ENCODE measurements at regions not wholly inside any gene's neighbourhood (a gene's known extent, or its start where the extent isn't known, plus 50 kb on each side); places are given as distances from the start of the nearest gene placed in this dataset.

- no peak for DNase-seq
Observed at GRCh38 chr11:91755526-91755925, 469.1 kb upstream of the FAT3 start.

- no peak for DNase-seq
Observed at GRCh38 chr11:91749251-91749650, 475.4 kb upstream of the FAT3 start.

- DNase-seq = no peak
Observed at GRCh38 chr11:91742155-91742554, 482.5 kb upstream of the FAT3 start.

- no peak for DNase-seq
Observed at GRCh38 chr11:91731051-91731450, 493.6 kb upstream of the FAT3 start.

- no peak for DNase-seq
Observed at GRCh38 chr11:91730620-91731019, 494.0 kb upstream of the FAT3 start.

- DNase-seq = no peak
Observed at GRCh38 chr11:91730057-91730456, 494.6 kb upstream of the FAT3 start.

- no peak for DNase-seq
Observed at GRCh38 chr11:91717169-91717568, 507.4 kb upstream of the FAT3 start.

DNA sequence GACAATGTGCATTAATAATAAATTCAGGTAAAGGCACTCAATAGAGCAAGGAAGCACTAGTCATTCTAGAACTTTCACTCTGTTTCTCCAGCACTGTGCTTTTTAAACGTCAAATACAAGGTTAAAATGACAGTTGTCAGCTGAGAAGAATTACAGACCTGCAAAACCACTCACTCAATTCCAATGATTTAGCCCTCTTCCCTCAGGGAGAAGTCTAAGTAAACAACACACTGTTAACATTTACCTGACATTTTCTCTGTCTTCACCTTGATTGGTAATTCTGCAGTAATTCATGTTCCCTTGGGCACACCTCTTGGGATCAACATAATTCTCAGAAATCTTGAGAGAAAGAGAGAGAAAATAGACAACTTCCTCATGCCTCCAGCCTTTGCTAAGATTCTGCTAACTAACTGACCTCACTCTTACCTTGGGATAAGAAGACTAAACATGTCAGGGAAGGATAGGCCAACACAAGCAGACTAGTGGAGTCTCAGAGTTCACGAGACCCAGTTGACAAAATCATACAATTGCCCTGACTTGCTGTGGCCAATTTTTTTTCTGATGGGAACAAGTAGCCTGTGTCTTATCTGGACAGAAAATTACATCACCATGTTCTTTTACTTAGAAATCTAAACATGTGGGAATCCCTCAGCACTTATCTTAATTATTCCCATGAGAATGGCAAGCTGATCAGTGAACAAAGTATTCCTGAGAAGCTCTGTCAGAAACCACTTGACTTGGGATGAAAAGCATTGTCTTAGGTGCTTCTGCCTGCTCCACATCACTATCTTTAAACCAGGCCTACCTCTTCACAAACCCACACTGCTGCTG, 516.8 kb upstream of the FAT3 start:
- no peak for DNase-seq

DNA sequence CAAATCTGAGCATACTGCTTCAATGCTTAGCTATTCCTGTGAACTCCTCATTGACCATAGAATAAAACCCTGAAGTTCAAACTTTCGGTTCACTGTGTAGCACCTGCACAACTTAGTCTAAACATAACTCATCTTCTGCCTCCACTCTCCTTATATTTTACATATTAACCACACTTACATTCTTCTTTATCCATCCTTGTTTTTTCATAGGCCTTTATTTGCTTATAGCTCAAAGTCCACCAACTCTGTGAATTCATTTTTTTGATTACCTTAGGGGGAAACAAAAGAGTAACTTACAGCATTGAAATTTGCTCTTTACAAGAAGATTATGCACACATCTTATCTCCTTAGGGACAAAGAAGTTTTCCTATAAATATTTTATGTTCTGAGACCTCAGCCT, 521.6 kb upstream of the FAT3 start:
- no peak for DNase-seq

DNA sequence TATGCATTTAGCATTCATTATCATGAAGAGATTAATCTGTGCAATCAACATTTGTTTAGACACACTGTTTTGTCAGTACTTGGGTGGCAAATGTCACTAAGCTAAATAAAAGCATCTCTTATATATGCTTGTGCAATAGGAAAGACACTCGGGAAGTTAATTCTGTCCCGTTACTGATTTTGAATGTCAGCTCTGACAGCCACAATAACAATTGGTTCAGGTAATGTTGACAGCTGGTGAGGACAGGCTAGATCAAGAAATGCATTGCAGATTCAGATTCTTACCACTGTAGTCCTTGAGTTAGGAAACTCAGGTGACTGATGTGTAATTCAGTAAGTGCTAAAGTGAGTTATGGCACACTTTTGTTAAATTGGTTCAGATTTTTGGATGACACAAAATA, 523.8 kb upstream of the FAT3 start:
- DNase-seq = no peak

DNA sequence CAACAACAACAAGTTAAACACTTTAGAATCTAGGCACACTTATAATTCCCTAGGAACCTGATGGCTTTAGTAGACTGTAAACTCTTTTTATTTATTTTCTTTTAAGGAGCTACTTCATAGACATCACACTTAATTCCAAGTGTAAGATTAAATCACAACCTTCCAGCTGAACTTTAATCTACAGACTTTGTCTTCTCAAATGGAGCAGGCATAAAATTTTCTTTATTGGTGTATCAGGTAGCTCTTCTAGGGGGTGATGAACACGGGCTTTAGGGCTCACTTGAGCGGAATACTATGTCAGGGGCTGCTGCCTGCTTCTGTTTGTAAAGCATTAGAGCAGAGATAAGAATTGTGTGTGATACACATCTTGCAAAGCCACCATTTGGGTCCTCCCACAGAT, 525.8 kb upstream of the FAT3 start:
- no peak for DNase-seq

- DNase-seq = no peak
Observed at GRCh38 chr11:91694331-91694730, 530.3 kb upstream of the FAT3 start.

DNA sequence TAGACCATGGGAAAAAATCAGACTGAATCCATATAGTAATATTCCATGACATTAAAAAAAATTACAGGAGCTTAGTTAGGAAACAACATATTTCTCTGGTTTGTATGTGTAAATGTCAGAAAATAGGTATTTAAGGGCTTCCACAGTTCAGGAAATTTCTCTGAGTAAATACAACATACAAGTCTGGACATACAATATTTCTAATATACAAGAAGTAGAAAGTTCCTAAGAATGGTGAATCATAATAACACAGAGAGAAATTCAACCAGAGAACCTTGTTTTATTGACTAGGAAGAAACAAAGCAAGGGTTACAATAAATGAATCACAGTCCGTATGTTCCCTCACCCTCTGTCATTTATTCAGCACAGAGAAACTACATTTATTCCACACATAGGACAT, 532.7 kb upstream of the FAT3 start:
- DNase-seq = no peak

DNA sequence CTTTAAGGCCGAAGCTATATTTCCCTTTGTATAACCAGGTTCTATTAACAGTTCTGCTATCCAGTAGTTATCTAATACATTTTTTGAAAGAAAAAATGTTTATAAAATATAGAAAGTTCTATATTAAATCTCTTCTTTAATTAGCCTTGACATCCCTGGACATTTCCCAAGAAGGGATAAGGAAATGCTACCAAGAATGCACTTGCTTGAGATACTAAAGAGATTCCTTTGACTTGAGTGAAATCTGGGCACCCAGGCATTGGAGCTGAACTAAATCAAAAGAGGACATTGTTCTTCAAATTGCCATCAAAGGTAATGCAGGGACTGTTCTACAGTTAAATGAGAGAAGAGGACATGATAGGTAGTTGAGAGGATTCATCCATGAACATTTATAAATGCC, 535.9 kb upstream of the FAT3 start:
- DNase-seq = no peak

DNA sequence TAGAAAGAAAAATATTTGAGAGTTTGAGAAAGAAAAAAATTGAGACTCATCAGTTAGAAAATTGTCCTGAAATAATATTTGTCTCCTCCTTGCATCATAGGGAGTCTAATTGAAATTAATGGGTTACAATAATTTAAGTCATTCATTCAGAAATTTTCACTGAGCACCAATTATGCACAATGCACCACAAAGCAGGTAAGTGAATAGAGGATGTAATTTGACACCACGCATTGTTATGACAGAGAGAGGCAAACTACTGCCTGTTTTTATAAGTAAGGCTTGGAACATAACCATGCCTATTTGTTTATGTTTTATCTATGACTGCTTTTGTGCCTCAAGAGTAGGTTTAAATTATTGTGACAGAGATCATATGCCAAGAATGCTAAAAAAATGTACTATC, 537.9 kb upstream of the FAT3 start:
- peak; percentile 6 for DNase-seq

DNA sequence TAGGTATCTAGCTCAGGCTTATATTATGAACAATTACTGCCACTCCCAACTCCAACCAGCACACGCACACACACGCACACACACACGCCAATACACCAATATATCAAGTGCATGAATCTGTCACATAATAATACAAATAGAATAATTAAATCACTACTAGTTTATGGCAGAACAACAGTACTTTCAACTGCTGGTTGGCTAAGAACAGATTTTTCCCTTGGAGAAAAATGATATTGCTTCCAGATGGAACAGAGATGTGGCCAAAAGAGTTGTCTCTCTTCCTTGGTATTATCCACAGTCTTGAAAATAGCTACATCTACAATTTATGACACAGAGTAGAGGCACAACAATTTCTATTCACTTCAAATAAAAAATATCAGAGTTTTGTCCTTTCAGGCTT, 538.3 kb upstream of the FAT3 start:
- DNase-seq = peak; percentile 61

DNA sequence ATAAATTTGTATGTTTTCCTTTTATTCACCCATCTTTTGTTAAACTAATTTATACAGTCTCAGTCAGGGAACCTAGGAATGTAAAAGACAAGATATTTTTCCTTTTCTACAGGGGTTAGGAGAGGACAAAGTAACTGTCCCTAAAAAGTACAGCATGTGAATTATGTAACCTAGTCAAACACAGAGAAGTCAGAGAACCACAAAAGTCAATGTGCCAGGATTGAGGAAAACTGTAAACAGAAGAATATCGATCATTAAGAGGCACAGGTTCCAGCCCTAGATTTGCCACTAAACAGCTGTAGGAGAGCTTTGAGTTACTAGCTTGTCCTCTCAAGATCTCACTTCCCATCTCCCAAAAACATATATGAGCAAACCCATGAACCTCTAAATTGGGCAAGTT, 550.9 kb upstream of the FAT3 start:
- DNase-seq = no peak

DNA sequence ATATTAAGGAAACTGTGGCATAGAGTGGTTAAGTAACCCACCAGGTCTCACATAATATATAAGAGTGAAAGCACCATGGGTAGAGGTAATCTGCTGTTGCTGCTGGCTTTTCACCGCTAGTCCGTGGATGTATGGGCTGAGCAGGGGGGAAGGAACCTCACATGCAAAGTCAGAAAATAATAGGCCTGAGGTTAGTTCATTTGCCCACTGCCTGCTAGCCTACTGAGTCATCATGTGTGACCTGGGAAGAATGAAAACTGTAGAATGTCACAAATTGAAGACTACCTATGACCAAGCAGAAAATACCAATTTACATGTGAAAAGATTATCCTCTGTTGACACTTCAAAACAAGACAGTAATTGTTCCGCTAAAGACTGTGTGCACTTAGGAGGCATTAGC, 560.1 kb upstream of the FAT3 start:
- DNase-seq = no peak

GRCh38 chr11:91660036-91660435, 564.6 kb upstream of the FAT3 start:
- no peak for DNase-seq

DNA sequence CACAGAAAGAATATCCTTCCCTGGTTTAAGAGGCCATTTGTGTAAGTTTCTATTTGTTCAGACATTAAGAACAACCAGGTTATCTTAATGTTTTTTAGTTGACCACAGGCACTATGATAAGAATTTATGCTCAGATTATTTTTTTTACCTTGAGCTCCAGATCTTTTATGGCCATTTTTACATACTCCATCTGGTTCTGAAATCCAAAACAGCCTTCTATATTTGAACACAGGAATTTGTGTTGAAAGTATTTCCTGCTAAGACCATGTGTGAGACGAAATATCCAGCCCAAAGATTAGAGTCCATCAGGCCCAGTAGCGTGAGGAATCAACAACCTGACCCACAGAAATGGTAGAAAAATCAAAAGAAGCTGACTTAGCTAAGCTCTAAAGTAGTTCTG, 569.9 kb upstream of the FAT3 start:
- DNase-seq = no peak

- no peak for DNase-seq
Observed at GRCh38 chr11:91653079-91653754, 571.4 kb upstream of the FAT3 start.

DNA sequence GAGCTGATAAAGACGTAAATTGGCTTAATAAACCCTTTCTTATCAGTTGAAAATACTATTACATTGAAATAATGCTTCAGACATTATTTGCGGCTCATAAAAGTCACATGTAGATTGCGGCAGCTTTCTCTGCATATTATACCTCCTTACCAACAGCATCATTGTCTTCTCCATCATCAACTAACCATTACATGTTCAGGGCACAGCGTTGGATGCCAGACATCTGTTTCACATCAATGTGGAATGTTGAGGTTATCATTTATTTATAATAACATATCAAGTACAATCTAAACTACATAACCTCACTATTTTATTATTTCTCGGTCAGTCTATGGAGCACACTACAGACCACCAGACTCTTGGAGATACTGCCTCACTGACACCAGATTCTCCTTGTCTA, 573.8 kb upstream of the FAT3 start:
- no peak for DNase-seq

DNA sequence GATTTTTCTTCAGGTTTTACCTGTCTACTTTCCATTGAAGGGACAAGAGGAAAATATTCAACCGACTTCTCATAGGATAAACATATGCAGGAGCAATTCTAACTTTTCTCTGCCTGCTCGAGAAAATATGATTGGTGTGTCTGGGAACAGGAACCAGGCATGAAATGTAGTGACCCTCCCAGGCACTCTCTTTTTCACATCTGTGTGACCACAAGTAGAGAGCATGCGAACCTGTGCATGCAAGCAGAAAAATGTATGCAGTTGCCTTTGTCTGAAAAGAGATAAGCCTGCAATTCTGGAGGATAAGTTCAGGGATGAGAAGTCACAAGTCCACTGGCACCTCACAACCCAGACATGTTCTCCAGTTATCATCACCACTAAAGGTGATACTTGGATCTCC, 583.5 kb upstream of the FAT3 start:
- DNase-seq = no peak

GRCh38 chr11:91639359-91639758, 585.3 kb upstream of the FAT3 start:
- no peak for DNase-seq

Data from hindlimb muscle (tissue), 1 donor.